ENCODE measurements at regions not wholly inside any gene's neighbourhood (a gene's known extent, or its start where the extent isn't known, plus 50 kb on each side); places are given as distances from the start of the nearest gene placed in this dataset.

DNA sequence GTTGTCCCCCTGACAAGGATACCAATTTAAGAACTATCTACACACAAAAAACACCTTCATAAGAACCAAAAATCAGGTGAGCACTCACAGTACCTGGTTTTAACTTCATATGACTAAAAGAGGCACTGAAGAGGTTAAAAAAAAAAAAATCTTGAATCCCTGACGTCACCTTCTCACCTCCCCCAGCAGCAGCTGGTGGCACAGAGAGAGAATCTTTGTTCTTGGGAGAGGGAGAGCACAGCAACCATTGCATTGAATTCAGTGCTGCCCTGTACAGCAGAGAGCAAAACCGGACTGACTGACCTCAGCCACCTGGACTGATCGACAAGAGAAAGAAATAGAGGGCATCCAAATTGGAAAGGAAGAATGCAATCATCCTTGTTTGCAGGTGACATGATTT lies 566.0 kb downstream of the TMX3 start:
- TF ChIP-seq, protein P1, sequence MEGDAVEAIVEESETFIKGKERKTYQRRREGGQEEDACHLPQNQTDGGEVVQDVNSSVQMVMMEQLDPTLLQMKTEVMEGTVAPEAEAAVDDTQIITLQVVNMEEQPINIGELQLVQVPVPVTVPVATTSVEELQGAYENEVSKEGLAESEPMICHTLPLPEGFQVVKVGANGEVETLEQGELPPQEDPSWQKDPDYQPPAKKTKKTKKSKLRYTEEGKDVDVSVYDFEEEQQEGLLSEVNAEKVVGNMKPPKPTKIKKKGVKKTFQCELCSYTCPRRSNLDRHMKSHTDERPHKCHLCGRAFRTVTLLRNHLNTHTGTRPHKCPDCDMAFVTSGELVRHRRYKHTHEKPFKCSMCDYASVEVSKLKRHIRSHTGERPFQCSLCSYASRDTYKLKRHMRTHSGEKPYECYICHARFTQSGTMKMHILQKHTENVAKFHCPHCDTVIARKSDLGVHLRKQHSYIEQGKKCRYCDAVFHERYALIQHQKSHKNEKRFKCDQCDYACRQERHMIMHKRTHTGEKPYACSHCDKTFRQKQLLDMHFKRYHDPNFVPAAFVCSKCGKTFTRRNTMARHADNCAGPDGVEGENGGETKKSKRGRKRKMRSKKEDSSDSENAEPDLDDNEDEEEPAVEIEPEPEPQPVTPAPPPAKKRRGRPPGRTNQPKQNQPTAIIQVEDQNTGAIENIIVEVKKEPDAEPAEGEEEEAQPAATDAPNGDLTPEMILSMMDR (IDR thresholded peaks at IDR 0.05; ENCODE audit: insufficient read depth, low read depth, low read length, missing control alignments), result no peak
- no peak overlapping the region for H3K4me3 ChIP-seq (ENCODE audit: low read depth, low read length)
- no peak for DNase-seq (ENCODE audit: low read depth)

- DNase-seq (ENCODE audit: low read depth), result no peak
- H3K4me3 ChIP-seq (ENCODE audit: low read depth, low read length), result no peak overlapping the region
- TF ChIP-seq, protein P1 (IDR thresholded peaks at IDR 0.05; ENCODE audit: insufficient read depth, low read depth, low read length, missing control alignments), result no peak
These were observed 567.2 kb downstream of the TMX3 start for GRCh38 chr18:68147728-68148127.

- no peak overlapping the region for H3K4me3 ChIP-seq (ENCODE audit: low read depth, low read length)
- TF ChIP-seq, protein P1 (IDR thresholded peaks at IDR 0.05; ENCODE audit: insufficient read depth, low read depth, low read length, missing control alignments), result no peak
- DNase-seq (ENCODE audit: low read depth), result no peak
These were observed 593.1 kb downstream of the TMX3 start for GRCh38 chr18:68121826-68122225.

DNA sequence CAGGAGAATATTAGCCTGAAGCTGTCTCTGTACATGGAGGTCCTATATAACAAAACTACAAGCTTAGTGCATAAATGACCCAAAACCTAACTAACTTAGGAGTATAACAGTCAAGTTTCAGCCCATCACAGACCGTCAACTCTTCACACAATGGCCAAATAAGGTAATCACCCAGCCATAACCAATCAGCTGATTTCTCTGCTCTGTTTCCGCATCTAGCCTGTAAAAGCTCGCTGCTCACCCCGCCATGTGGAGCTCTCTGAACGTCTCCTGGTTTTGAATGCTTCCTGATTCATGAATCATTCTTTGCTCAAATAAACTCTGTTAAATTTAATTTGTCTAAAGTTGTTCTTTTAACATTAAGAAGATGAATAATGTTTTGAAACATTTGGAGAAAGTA lies 593.6 kb downstream of the TMX3 start:
- DNase-seq (ENCODE audit: low read depth), result no peak
- no peak overlapping the region for H3K4me3 ChIP-seq (ENCODE audit: low read depth, low read length)
- TF ChIP-seq, protein P1 (IDR thresholded peaks at IDR 0.05; ENCODE audit: insufficient read depth, low read depth, low read length, missing control alignments), result no peak

DNA sequence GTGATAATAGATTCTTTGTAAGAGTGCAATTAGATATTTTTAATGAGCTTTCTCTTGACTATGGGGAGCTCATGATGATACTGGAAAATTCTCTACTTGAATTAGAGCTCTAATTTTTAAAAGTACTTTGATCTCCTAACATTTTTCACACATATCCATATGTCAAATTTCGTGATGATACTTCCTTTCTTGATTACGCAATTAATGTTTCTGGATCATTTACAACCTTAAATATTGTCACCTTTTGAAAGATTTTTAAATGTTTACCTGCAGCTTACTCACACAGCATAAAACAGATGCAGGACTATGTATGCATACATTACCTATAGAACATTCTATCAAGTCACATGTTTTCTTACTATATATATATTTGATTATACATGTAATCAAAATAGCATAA lies 598.5 kb upstream of the DSEL start:
- TF ChIP-seq, protein P1 (IDR thresholded peaks at IDR 0.05; ENCODE audit: insufficient read depth, low read depth, low read length, missing control alignments), result no peak
- no peak overlapping the region for H3K4me3 ChIP-seq (ENCODE audit: low read depth, low read length)
- no peak for DNase-seq (ENCODE audit: low read depth)

DNA sequence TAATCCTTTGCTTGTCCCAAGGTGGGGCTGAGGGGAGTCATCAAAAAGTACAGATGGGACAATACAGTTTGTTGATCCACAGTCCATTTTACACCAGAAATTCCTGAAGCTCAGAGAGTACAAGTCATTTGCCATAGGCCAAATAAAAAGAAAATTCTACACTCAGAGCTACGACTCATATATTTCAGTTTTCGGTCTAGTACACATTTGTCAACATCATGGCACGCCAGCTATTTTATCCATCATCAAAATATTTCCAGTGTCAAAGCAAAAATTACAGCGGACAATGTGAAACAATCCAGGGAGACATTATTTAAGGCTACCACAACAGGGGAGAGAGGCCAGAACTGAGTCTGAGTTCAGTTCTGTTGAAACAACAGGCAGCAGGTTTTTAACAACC lies 587.5 kb upstream of the DSEL start:
- DNase-seq (ENCODE audit: low read depth), result no peak
- TF ChIP-seq, protein P1 (IDR thresholded peaks at IDR 0.05; ENCODE audit: insufficient read depth, low read depth, low read length, missing control alignments), result no peak
- no peak overlapping the region for H3K4me3 ChIP-seq (ENCODE audit: low read depth, low read length)

- DNase-seq (ENCODE audit: low read depth), result no peak
- H3K4me3 ChIP-seq (ENCODE audit: low read depth, low read length), result no peak overlapping the region
- TF ChIP-seq, protein P1 (IDR thresholded peaks at IDR 0.05; ENCODE audit: insufficient read depth, low read depth, low read length, missing control alignments), result no peak
These were observed 587.0 kb upstream of the DSEL start for GRCh38 chr18:68103561-68103960.
